ENCODE measurements at regions not wholly inside any gene's neighbourhood (a gene's known extent, or its start where the extent isn't known, plus 50 kb on each side); places are given as distances from the start of the nearest gene placed in this dataset.

GRCh38 chr3:67897351-67898336, 243.2 kb upstream of the SUCLG2 start:
- no peak overlapping the region for H3K4me3 ChIP-seq (ENCODE audit: low read length)
- DNase-seq (ENCODE audit: low read depth): no peak
- TF ChIP-seq CTCF (IDR thresholded peaks at IDR 0.05; ENCODE audit: insufficient read depth, low read depth, low read length, missing control alignments): no peak

- no peak for TF ChIP-seq CTCF (IDR thresholded peaks at IDR 0.05; ENCODE audit: insufficient read depth, low read depth, low read length, missing control alignments)
- no peak overlapping the region for H3K4me3 ChIP-seq (ENCODE audit: low read length)
- no peak for DNase-seq (ENCODE audit: low read depth)
Measured at GRCh38 chr3:67896130-67896529, 241.7 kb upstream of the SUCLG2 start.

GRCh38 chr3:67894510-67894909, 240.1 kb upstream of the SUCLG2 start:
- DNase-seq (ENCODE audit: low read depth): no peak
- no peak overlapping the region for H3K4me3 ChIP-seq (ENCODE audit: low read length)
- TF ChIP-seq CTCF (IDR thresholded peaks at IDR 0.05; ENCODE audit: insufficient read depth, low read depth, low read length, missing control alignments): no peak

- DNase-seq (ENCODE audit: low read depth): no peak
- TF ChIP-seq CTCF (IDR thresholded peaks at IDR 0.05; ENCODE audit: insufficient read depth, low read depth, low read length, missing control alignments): no peak
- no peak overlapping the region for H3K4me3 ChIP-seq (ENCODE audit: low read length)
Measured at GRCh38 chr3:67884345-67884744, 229.9 kb upstream of the SUCLG2 start.

GRCh38 chr3:67883766-67884165, 229.4 kb upstream of the SUCLG2 start:
- no peak for DNase-seq (ENCODE audit: low read depth)
- TF ChIP-seq CTCF (IDR thresholded peaks at IDR 0.05; ENCODE audit: insufficient read depth, low read depth, low read length, missing control alignments): no peak
- H3K4me3 ChIP-seq (ENCODE audit: low read length): no peak overlapping the region

GRCh38 chr3:67882981-67883380, 228.6 kb upstream of the SUCLG2 start:
- DNase-seq (ENCODE audit: low read depth): no peak

More at GRCh38 chr3:67882981-67883380, 228.6 kb upstream of the SUCLG2 start:
- TF ChIP-seq CTCF (IDR thresholded peaks at IDR 0.05; ENCODE audit: insufficient read depth, low read depth, low read length, missing control alignments): no peak
- H3K4me3 ChIP-seq (ENCODE audit: low read length): no peak overlapping the region

All from epithelial cell of esophagus (primary cell).